Hepatocyte (in vitro differentiated cells): ENCODE measurements at regions not wholly inside any gene's neighbourhood (a gene's known extent, or its start where the extent isn't known, plus 50 kb on each side); places are given as distances from the start of the nearest gene placed in this dataset.

Source experiments
- DNase-seq: peaks from one replicate; pipeline ENCODE4 v3.0.0-alpha.2; 2016; ENCODE audit warnings: low spot score
- H2AFZ ChIP-seq: fragments of 200-600 bp; sonication (generic); 2 replicates; pipeline ENCODE4 v1.6.0; 2016; ENCODE audit warnings: antibody characterized with exemption, mild to moderate bottlenecking
- H3K27ac ChIP-seq: fragments of 200-600 bp; sonication (generic); 2 replicates; pipeline ENCODE4 v1.5.1; 2016; ENCODE audit warnings: mild to moderate bottlenecking
- H3K27me3 ChIP-seq: fragments of 200-600 bp; sonication (generic); 2 replicates; pipeline ENCODE4 v1.6.1; 2016
- H3K36me3 ChIP-seq: fragments of 200-600 bp; sonication (generic); replicated peaks from 2 replicates; pipeline ENCODE4 v1.5.1; 2016; ENCODE audit warnings: low read depth; ENCODE audit not compliant: insufficient read depth
- H3K4me1 ChIP-seq: fragments of 200-600 bp; sonication (generic); 2 replicates; pipeline ENCODE4 v1.5.1; 2016; ENCODE audit warnings: mild to moderate bottlenecking, moderate library complexity; ENCODE audit not compliant: insufficient read depth
- H3K4me2 ChIP-seq: fragments of 200-600 bp; sonication (generic); 2 replicates; pipeline ENCODE4 v1.6.0; 2016
- H3K4me3 ChIP-seq: fragments of 200-600 bp; sonication (generic); 2 replicates; pipeline ENCODE4 v1.5.1; 2016; ENCODE audit warnings: mild to moderate bottlenecking
- H3K79me2 ChIP-seq: fragments of 200-600 bp; sonication (generic); 2 replicates; pipeline ENCODE4 v1.6.0; 2017; ENCODE audit warnings: mild to moderate bottlenecking
- H3K9me2 ChIP-seq: fragments of 200-600 bp; sonication (generic); replicated peaks from 2 replicates; pipeline ENCODE4 v1.6.0; 2017; ENCODE audit warnings: mild to moderate bottlenecking; ENCODE audit not compliant: insufficient read depth
- H3K9me3 ChIP-seq: fragments of 200-600 bp; sonication (generic); 2 replicates; pipeline ENCODE4 v1.5.1; 2016; ENCODE audit warnings: low read depth, mild to moderate bottlenecking
- H4K20me1 ChIP-seq: fragments of 200-600 bp; sonication (generic); 2 replicates; pipeline ENCODE4 v1.6.0; 2016; ENCODE audit warnings: mild to moderate bottlenecking; ENCODE audit not compliant: insufficient read depth, poor library complexity, severe bottlenecking
- EZH2 ChIP-seq: fragments of 200-600 bp; sonication (generic); IDR thresholded peaks from 2 replicates; pipeline ENCODE4 v1.6.1; 2016; ENCODE audit warnings: antibody characterized with exemption, mild to moderate bottlenecking, borderline replicate concordance
- EZH2phosphoT487 ChIP-seq: fragments of 200-600 bp; sonication (generic); IDR thresholded peaks from one replicate; pipeline ENCODE4 v1.6.1; 2018; ENCODE audit warnings: antibody characterized with exemption, mild to moderate bottlenecking, low read depth, moderate library complexity; ENCODE audit not compliant: unreplicated experiment, severe bottlenecking
- whole genome bisulfite sequencing: methylation state at CpG from one replicate; pipeline ENCODE4 v1.1.6; 2016; ENCODE audit warnings: low lambda C conversion rate; ENCODE audit errors: missing lambda C conversion rate; 5-methylcytosine and 5-hydroxymethylcytosine counted together
- TF ChIP-seq, protein P1 (sequence below): fragments of 200-600 bp; sonication (generic); IDR thresholded peaks from 2 replicates; pipeline ENCODE4 v1.5.1; 2016; ENCODE audit warnings: antibody characterized with exemption, mild to moderate bottlenecking; ENCODE audit not compliant: poor library complexity

DNA sequence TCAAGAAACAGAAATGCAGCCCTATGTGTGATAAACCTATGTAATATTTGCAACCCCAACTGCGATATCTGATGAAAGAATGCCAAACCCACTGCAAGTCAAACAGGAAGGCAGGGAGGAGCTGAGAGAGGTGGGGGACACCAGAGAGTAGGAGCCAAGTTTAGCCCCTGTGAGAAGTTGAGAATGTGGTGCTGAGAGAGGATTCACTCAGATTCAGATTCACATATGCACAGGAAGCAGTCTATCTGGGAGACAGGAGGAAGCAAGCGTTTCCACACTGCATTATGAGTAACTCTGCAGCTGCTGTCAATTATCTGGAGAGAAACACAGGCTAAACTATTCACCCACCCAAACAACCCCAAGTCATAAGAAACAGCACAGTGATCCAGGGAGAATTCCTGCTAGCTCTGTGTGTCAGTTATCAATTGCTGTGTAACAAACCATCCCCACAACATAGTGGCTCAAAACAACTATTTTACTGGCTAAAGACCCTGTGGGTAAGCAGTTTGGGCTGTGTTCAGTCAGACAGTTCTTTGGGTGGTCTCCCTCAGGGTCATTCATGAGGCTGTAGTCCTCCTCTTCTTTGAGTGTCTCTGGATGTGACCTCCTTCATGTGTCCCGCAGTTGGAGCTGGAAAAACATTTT, 161.9 kb upstream of the RAI14 start:
- Histone ChIP-seq H4K20me1 (no peaks in the 10 kb centered on the region), H3K27me3 (no peaks in the 10 kb centered on the region), H3K4me3 (no peak overlapping the region), H3K79me2 (no peaks in the 10 kb centered on the region), H3K27ac (no peak overlapping the region), H2AFZ (no peak overlapping the region), H3K9me2 (no peaks in the 10 kb centered on the region), H3K4me2 (no peak overlapping the region), H3K4me1 (peaks cover 25% of the 10 kb centered on the region), H3K36me3 (no peaks in the 10 kb centered on the region), H3K9me3 (no peaks in the 10 kb centered on the region)
- WGBS = 96% methylated on average over 3 of the region's 3 CpGs
- DNase-seq = no peak
- TF ChIP-seq EZH2 = no peak
- TF ChIP-seq, protein P1, sequence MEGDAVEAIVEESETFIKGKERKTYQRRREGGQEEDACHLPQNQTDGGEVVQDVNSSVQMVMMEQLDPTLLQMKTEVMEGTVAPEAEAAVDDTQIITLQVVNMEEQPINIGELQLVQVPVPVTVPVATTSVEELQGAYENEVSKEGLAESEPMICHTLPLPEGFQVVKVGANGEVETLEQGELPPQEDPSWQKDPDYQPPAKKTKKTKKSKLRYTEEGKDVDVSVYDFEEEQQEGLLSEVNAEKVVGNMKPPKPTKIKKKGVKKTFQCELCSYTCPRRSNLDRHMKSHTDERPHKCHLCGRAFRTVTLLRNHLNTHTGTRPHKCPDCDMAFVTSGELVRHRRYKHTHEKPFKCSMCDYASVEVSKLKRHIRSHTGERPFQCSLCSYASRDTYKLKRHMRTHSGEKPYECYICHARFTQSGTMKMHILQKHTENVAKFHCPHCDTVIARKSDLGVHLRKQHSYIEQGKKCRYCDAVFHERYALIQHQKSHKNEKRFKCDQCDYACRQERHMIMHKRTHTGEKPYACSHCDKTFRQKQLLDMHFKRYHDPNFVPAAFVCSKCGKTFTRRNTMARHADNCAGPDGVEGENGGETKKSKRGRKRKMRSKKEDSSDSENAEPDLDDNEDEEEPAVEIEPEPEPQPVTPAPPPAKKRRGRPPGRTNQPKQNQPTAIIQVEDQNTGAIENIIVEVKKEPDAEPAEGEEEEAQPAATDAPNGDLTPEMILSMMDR = no peak
- no peak for TF ChIP-seq EZH2phosphoT487

DNA sequence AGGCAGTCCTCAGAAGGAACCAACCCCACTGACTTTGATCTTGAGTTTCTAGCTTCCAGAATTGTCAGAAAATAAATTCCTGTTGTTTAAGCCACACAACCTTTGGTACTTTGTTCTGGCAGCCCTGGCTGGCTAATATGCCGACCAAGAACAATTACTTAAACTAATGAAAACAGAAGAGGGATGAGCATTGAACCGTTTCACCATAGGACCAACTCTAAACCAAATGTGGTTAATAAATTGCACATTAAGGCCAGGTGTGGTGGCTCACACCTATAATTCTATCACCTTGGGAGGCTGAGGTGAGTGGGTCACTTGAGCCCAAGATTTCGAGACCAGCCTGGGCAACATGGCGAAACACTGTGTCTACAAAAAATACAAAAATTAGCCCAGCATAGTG, 160.9 kb upstream of the RAI14 start:
- no peaks in the 10 kb centered on the region for H3K9me2 ChIP-seq
- H3K4me3 ChIP-seq = no peak overlapping the region
- no peak overlapping the region for H3K27ac ChIP-seq
- no peaks in the 10 kb centered on the region for H3K36me3 ChIP-seq
- no peaks in the 10 kb centered on the region for H4K20me1 ChIP-seq
- TF ChIP-seq EZH2phosphoT487 (no peak), EZH2 (no peak)
- TF ChIP-seq, protein P1 = no peak
- DNase-seq = no peak
- no peak overlapping the region for H3K4me2 ChIP-seq
- no peaks in the 10 kb centered on the region for H3K27me3 ChIP-seq
- no peaks in the 10 kb centered on the region for H3K9me3 ChIP-seq
- WGBS = 81% methylated on average over 4 of the region's 4 CpGs
- peaks cover 25% of the 10 kb centered on the region for H3K4me1 ChIP-seq
- H2AFZ ChIP-seq = no peak overlapping the region
- H3K79me2 ChIP-seq = no peaks in the 10 kb centered on the region

DNA sequence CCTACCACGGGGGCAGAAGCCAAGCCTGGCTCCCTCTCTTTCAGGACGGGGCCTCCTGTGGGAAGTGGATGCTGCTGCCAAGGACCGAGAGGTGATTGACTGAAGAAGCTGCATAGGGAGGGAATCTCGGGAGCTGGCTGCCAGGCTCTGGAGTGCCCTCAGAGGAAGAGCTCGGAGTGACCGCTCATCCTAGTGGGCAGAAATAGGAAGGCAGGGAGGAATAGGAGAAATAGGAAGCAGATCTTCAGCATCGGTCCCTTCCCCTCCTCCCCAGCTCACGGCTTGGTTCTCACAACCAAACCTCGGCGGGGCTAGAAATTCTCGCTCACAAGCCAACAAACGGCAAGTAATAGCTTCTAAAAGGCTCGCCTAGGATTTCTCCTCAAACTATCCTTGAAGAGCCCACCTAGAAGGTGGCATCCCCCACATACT, 159.9 kb upstream of the RAI14 start:
- Histone ChIP-seq H3K9me3 (no peaks in the 10 kb centered on the region), H3K27ac (no peak overlapping the region), H3K36me3 (no peaks in the 10 kb centered on the region), H3K79me2 (no peaks in the 10 kb centered on the region), H3K4me1 (peaks cover 20% of the 10 kb centered on the region), H4K20me1 (no peaks in the 10 kb centered on the region), H2AFZ (no peak overlapping the region), H3K4me3 (no peak overlapping the region), H3K9me2 (no peaks in the 10 kb centered on the region), H3K27me3 (no peaks in the 10 kb centered on the region), H3K4me2 (no peak overlapping the region)
- WGBS = 79% methylated on average over 13 of the region's 13 CpGs
- DNase-seq = no peak
- TF ChIP-seq, protein P1 = no peak
- no peak for TF ChIP-seq EZH2
- TF ChIP-seq EZH2phosphoT487 = no peak
